SK-N-SH treated with all-trans-retinoic acid at 6 μM for 48 hours (cell line): ENCODE measurements at regions not wholly inside any gene's neighbourhood (a gene's known extent, or its start where the extent isn't known, plus 50 kb on each side); places are given as distances from the start of the nearest gene placed in this dataset.

Experiments
- PATZ1 ChIP-seq: fragments of 250-450 bp; sonication (Bioruptor Pico); IDR thresholded peaks from 2 replicates; pipeline ENCODE4 v1.8.0; 2020; ENCODE audit warnings: mild to moderate bottlenecking, moderate library complexity, borderline replicate concordance
- TF ChIP-seq, protein P1 (sequence below): fragments of 250-450 bp; sonication (Bioruptor Pico); IDR thresholded peaks from 2 replicates; pipeline ENCODE4 v1.5.1; 2020; ENCODE audit warnings: low read depth, mild to moderate bottlenecking, moderate library complexity

GRCh38 chr4:15255537-15255936 lies 172.3 kb upstream of the C1QTNF7 start:
- TF ChIP-seq, protein P1, sequence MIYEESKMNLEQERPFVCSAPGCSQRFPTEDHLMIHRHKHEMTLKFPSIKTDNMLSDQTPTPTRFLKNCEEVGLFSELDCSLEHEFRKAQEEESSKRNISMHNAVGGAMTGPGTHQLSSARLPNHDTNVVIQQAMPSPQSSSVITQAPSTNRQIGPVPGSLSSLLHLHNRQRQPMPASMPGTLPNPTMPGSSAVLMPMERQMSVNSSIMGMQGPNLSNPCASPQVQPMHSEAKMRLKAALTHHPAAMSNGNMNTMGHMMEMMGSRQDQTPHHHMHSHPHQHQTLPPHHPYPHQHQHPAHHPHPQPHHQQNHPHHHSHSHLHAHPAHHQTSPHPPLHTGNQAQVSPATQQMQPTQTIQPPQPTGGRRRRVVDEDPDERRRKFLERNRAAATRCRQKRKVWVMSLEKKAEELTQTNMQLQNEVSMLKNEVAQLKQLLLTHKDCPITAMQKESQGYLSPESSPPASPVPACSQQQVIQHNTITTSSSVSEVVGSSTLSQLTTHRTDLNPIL (CRISPR knock-in tag): no peak
- no peak for TF ChIP-seq PATZ1 (CRISPR knock-in tag)
